KG1 (cell line): ENCODE measurements at regions not wholly inside any gene's neighbourhood (a gene's known extent, or its start where the extent isn't known, plus 50 kb on each side); places are given as distances from the start of the nearest gene placed in this dataset.
"Not testable (repeated sequence)": the region's sequence is repeated elsewhere in the genome, so short reads cannot be mapped to it uniquely, and the experiment has no call there.

ENCODE experiments used
- DNase-seq: peaks from one replicate; lab custom pipeline; 2025; lab: John Stamatoyannopoulos, UW

GRCh38 chrX:110964786-110965185 is 131.2 kb upstream of the PAK3 start:
- DNase-seq, result no peak

- DNase-seq, result no peak
Measured at GRCh38 chrX:110962451-110962850, 133.5 kb upstream of the PAK3 start.

GRCh38 chrX:110955706-110956105 is 140.3 kb upstream of the PAK3 start:
- DNase-seq, result no peak

DNA sequence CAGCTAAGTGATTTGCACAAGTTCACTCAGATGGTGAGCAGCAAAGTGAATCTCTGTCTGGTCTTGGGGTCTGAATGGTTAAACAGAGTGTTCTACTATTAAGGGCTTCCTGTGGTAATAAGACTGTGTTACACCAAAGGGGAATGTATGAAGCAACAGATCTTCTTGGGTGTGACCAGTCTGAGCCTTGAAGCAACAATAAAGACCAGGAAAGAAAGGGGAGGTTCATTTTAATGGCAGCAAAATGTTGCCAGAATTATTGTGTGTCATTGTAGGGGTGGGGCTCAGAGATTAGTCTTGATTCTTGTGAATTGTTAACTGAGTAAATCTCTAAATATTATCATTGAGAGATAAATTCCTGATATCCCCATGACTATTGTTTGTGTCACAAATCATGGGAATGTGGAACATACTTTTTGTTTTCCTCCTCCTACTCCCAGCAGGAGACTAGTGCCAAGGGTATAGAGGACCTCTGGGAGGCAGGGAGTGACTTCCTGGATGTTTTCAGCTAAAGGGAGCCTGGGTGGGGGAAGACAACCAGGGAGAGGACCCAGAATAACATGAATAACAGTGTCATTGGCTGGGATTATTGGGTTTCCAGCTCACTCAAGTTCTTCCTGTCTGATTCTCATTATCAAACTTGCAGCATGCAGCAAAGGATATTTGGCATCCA is 141.4 kb upstream of the PAK3 start:
- DNase-seq, result no peak

DNA sequence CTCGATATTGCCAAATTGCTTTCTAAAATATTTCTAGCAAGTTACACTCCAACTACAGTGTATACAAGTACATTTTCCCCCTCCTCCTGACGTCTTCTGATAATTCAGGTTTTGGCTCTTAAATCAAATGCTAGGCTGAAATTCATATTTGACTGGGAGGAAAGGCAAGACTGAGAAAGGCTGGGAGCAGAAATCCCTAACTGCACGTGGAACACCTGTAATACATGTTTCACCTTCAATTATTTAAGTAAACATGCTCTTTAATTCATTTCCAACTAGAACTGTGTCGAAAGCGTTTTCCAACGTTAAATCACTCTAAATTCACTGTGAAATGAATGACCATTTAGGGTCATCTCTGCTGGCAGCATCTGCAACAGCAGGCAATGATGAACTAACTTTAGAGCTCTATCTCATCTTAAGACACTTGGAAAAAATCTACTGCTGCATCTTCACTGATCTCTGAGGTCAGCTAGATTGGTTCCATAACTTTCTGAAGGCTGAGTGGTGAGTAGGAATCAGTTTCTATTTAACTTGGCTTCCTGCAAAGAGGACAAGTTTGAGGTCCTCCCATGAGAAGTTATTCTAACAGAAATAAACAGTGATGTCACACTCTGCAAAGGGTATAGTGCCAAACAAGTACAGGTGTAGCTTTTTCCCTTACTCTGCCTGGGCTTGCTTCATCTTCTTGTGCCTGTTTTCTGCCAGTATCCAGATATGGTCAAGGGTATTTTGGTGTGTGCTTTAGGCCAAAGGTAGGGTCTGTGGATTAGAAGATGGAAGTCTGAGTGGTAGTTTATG is 144.3 kb upstream of the PAK3 start:
- no peak for DNase-seq

DNA sequence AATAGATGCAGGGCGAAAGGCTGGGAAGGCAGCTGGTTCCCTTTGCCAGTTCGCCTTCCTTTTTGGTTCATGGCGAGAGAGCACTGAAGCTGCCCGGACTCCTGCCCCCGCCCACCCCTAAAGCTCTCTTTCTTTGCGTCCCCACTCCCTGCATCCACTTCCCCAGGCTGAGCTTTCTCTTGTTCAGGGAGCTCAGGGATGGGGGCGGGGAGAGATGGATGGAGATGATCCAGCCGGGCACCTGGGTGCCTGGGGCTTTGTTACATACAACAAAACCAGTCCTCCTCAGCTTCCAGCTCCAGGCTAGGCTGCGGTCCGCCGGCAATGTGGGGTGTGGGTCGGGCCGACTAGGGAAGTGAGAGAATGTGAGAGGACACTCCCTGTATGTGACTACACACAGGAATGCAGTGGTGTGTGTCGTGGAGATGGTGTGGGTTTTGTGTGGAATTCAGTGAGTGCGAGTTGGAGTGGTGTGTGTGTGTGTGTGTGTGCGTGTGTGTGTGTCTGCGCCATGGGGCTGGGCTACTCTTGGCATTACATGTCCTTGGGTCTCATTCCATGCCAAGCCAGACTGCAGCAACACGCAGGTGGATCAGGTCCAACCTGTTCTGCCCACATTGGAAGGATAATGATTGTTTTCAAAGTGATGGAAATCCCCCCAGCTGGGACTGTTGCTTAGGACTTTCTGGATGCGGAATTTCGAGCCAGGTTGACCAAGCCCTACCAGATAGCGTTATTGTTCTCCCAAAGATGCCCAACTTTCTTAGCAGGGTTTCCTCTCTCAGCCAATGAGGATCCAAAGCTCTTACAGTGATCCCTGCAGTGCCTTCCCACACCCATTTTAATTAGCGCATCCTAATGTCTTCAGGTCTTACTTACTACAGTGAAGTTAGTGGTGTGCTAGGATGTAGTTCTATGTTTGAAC is 149.4 kb upstream of the CHRDL1 start:
- no peak for DNase-seq

- DNase-seq, result no peak
Measured at GRCh38 chrX:110944311-110944750, 148.7 kb upstream of the CHRDL1 start.

GRCh38 chrX:110941906-110942305 is 146.3 kb upstream of the CHRDL1 start:
- no peak for DNase-seq

- no peak for DNase-seq
Measured at GRCh38 chrX:110938977-110939732, 143.5 kb upstream of the CHRDL1 start.

- no peak for DNase-seq
Measured at GRCh38 chrX:110924871-110925270, 129.3 kb upstream of the CHRDL1 start.

GRCh38 chrX:110920991-110921390 is 125.4 kb upstream of the CHRDL1 start:
- DNase-seq, result no peak

GRCh38 chrX:110915570-110915969 is 120.0 kb upstream of the CHRDL1 start:
- DNase-seq, result no peak

DNA sequence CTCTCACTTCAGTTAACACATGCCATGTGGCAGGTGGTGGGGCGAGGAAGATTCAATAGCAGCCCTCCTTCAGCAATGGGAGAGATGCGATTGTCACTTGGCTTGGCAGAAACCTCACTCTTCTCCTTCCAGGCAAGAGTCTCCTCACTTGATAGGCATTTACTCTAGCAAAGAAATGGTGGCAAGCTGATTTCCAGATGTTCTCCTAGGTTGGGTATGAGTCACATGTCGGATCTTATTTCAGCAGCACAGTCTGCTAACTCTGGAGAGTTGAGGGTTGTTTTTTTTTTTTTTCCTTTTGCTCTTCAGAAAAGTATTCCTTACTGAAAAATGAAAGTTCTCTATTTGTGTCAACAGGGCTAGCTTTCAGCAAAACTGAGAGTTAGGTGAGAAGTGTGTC is 119.5 kb upstream of the CHRDL1 start:
- no peak for DNase-seq

DNA sequence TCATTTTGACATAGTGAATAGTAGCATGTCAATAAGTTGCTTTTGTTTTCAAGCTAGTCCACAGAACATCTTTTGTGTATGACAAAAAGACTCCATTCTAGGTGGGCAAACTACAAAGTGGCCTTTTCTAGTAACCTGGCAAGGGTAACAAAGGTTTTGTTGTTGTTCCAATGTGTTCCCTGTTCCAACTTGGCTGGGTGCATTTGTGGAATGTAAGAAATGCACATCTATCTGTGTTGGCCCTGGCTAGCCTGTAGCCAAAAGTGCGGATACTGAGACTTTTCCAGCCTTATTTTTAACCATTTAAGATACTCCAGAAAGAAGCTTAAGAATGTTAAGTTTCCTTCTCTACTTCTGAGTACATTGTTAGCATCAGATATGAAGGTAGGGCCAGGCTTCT is 118.7 kb upstream of the CHRDL1 start:
- no peak for DNase-seq

GRCh38 chrX:110904747-110905146 is 109.1 kb upstream of the CHRDL1 start:
- DNase-seq, result not testable (repeated sequence)

- DNase-seq, result no peak
Measured at GRCh38 chrX:110881971-110882370, 86.4 kb upstream of the CHRDL1 start.

- no peak for DNase-seq
Measured at GRCh38 chrX:110877326-110877725, 81.7 kb upstream of the CHRDL1 start.

DNA sequence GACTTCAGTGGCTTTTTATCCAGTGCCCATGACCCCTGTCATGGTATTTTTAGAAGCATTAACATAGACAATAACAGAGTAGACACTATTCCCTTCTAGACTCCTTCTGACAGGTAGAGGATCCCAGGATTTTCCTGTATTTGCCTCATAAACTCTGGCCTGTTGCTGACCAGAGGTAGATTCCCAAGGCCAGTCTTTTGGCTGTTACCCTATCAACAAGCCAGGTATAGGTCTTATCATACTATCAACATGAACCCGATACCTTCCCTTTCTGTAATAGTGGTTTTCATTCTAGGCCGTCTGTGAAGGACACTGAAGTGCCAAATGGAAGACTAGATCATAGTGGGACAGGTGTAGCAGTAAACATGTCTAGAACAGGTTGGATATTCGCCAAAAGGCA is 76.2 kb upstream of the CHRDL1 start:
- DNase-seq, result no peak

DNA sequence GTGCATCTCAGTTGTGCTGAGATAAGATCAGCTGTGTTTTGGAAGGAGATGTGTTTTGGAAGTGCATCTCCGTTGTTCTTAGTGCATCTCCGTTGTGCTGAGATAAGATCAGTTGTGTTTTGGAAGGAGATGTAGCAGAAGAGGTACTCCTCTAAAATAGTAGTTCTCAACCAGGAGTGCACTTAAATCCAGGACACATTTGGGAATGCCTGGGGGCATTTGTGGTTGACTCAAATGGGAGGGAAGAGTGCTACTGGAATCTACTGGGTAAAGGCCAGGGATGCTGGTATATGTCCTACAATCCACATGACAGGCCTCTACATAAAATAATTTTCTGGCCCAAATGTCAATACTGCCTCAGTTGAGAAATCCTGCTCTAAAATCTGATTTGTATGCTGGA is 70.8 kb upstream of the CHRDL1 start:
- no peak for DNase-seq

GRCh38 chrX:110863883-110864282 is 68.3 kb upstream of the CHRDL1 start:
- DNase-seq, result no peak

DNA sequence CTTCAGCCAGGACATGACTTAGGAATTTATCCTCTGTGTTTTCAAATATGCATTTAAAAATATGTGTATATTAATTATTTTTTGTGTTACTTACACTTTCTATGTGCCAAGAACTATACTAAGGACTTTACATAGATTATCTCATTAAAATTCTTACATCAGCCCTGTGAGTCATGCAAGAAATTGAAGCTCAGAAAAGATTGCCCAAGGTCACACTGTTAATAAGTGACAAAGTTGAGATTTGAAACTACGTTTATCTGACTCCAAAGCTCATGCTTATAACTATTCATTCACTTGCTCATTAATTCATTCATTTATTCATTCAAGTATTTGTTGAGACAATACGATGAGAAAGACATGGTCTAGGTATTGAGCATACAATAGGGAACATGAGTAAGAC is 62.9 kb upstream of the CHRDL1 start:
- DNase-seq, result no peak

- no peak for DNase-seq
Measured at GRCh38 chrX:110853610-110854009, 58.0 kb upstream of the CHRDL1 start.
